ENCODE measurements at regions not wholly inside any gene's neighbourhood (a gene's known extent, or its start where the extent isn't known, plus 50 kb on each side); places are given as distances from the start of the nearest gene placed in this dataset.

- TF ChIP-seq REST (IDR thresholded peaks at IDR 0.05), result no peak
- no peak for TF ChIP-seq CTCF (IDR thresholded peaks at IDR 0.05)
- no peak for TF ChIP-seq RFX5 (IDR thresholded peaks at IDR 0.05)
- TF ChIP-seq POLR2A (IDR thresholded peaks at IDR 0.05; ENCODE audit: low read length), result no peak
- no peak for TF ChIP-seq E2F6 (IDR thresholded peaks at IDR 0.05; ENCODE audit: borderline replicate concordance, low read depth)
- TF ChIP-seq SMC3 (IDR thresholded peaks at IDR 0.05), result no peak
- no peak for TF ChIP-seq HDAC2 (IDR thresholded peaks at IDR 0.05)
- TF ChIP-seq HEYL (CRISPR knock-in tag; IDR thresholded peaks at IDR 0.05), result no peak
- no peak for TF ChIP-seq EP300 (IDR thresholded peaks at IDR 0.05)
Observed at GRCh38 chr10:109474812-109475211, 448.5 kb downstream of the XPNPEP1 start.
